ENCODE measurements at regions not wholly inside any gene's neighbourhood (a gene's known extent, or its start where the extent isn't known, plus 50 kb on each side); places are given as distances from the start of the nearest gene placed in this dataset.
A peak's percentile ranks its signal among the peaks of the same experiment; 100 is the strongest.

GRCh38 chr10:47077941-47078340 lies 166.7 kb downstream of the PTPN20 start:
- H3K14ac ChIP-seq (ENCODE audit: low read length): no peak overlapping the region
- no CpG with 5 or more reads among the region's 8 CpGs for WGBS (ENCODE audit: extremely low coverage, insufficient coverage, insufficient read length)
- H4K12ac ChIP-seq (ENCODE audit: low read depth, low read length): no peak overlapping the region
- no peak overlapping the region for H3K9ac ChIP-seq (ENCODE audit: low read length)
- peaks cover 7% of the 10 kb centered on the region for H3K9me3 ChIP-seq (ENCODE audit: insufficient read depth, low read depth, low read length)
- H2BK120ac ChIP-seq (ENCODE audit: insufficient read depth, low read length, poor library complexity): no peak overlapping the region
- peaks cover 0 to 4% of the 10 kb centered on the region in 2 experiments for H3K4me1 ChIP-seq (ENCODE audit: control insufficient read depth in 1 of 2, insufficient read depth in 2 of 2, low read length in 2 of 2)
- H3K79me2 ChIP-seq (ENCODE audit: control insufficient read depth, insufficient read depth, low read length, poor library complexity): no peaks in the 10 kb centered on the region
- H2BK12ac ChIP-seq (ENCODE audit: low read length): no peak overlapping the region
- H2AFZ ChIP-seq (ENCODE audit: insufficient read depth, low read length, poor library complexity): no peak overlapping the region
- H2AK5ac ChIP-seq (ENCODE audit: low read length): no peak overlapping the region
- no peaks in the 10 kb centered on the region for H3K79me1 ChIP-seq (ENCODE audit: low read length)
- no peak overlapping the region for H3K27ac ChIP-seq (ENCODE audit: low read depth, low read length)
- H3K23ac ChIP-seq (ENCODE audit: low read length): no peak overlapping the region
- H3K36me3 ChIP-seq (ENCODE audit: control insufficient read depth in 1 of 2, insufficient read depth in 2 of 2, low read length in 2 of 2): no peaks in the 10 kb centered on the region
- no peak overlapping the region for H4K8ac ChIP-seq (ENCODE audit: low read depth, low read length)
- H2BK5ac ChIP-seq (ENCODE audit: low read depth, low read length, poor library complexity): no peak overlapping the region
- H3K27me3 ChIP-seq (ENCODE audit: insufficient read depth, low read length): no peaks in the 10 kb centered on the region
- no peak overlapping the region for H3K18ac ChIP-seq (ENCODE audit: low read length)
- H3K4me2 ChIP-seq (ENCODE audit: low read length): no peak overlapping the region
- no peak overlapping the region for H4K91ac ChIP-seq (ENCODE audit: low read depth, low read length)
- no peak overlapping the region for H3K4ac ChIP-seq (ENCODE audit: low read depth, low read length)
- no peak overlapping the region for H3K4me3 ChIP-seq (ENCODE audit: low read depth, low read length)
- no peak for DNase-seq

DNA sequence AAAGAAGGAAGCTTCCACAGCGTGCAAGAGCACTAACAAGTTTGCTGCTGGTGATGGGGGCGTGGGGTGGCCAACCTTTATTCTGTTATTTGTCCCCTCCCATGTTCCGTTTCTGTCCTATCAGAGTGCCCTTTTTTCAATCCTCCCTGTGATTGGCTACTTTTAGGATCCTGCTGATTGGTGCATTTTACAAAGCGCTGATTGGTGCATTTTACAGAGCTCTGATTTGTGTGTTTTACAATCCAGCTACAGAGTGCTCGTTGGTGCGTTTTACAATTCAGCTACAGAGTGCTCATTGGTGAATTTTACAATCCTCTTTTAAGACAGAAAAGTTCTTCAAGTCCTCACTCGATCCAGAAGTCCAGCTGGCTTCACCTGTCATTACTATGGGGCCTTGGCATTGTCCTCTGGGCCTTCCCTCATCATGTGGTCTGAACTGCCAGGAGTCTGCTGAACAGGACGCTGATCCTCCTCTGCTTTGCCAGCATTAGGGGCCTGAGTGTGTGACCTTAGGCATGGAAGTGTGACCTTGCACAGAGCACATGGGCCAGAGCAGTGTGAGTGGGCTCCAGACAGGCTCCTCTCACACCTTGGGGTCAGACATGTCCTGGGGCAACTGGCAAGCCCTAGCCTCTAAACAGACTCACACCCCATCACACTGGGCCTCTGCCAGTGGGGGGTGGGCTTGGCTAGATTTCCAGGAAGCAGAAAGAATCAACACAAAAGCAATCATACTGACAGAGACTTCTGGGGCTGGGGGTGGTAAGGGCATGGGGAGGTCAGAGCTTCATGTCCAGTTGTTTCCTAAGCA lies 167.4 kb downstream of the PTPN20 start:
- H3K79me1 ChIP-seq (ENCODE audit: low read length): no peaks in the 10 kb centered on the region
- peaks cover 7% of the 10 kb centered on the region for H3K9me3 ChIP-seq (ENCODE audit: insufficient read depth, low read depth, low read length)
- H3K79me2 ChIP-seq (ENCODE audit: control insufficient read depth, insufficient read depth, low read length, poor library complexity): no peaks in the 10 kb centered on the region
- no peak overlapping the region for H2AFZ ChIP-seq (ENCODE audit: insufficient read depth, low read length, poor library complexity)
- no peak for DNase-seq
- H4K8ac ChIP-seq (ENCODE audit: low read depth, low read length): no peak overlapping the region
- H3K4me3 ChIP-seq (ENCODE audit: low read depth, low read length): no peak overlapping the region
- H3K4me2 ChIP-seq (ENCODE audit: low read length): peak overlapping the region; percentile 17
- peaks cover 0 to 4% of the 10 kb centered on the region in 2 experiments for H3K4me1 ChIP-seq (ENCODE audit: control insufficient read depth in 1 of 2, insufficient read depth in 2 of 2, low read length in 2 of 2)
- H3K36me3 ChIP-seq (ENCODE audit: control insufficient read depth in 1 of 2, insufficient read depth in 2 of 2, low read length in 2 of 2): no peaks in the 10 kb centered on the region
- H3K18ac ChIP-seq (ENCODE audit: low read length): no peak overlapping the region
- no peak overlapping the region for H3K4ac ChIP-seq (ENCODE audit: low read depth, low read length)
- H3K14ac ChIP-seq (ENCODE audit: low read length): no peak overlapping the region
- no peak overlapping the region for H2AK5ac ChIP-seq (ENCODE audit: low read length)
- WGBS (ENCODE audit: extremely low coverage, insufficient coverage, insufficient read length): no CpG with 5 or more reads among the region's 8 CpGs
- no peak overlapping the region for H3K23ac ChIP-seq (ENCODE audit: low read length)
- H2BK12ac ChIP-seq (ENCODE audit: low read length): no peak overlapping the region
- H3K27me3 ChIP-seq (ENCODE audit: insufficient read depth, low read length): no peaks in the 10 kb centered on the region
- peak overlapping the region; percentile 42 for H3K9ac ChIP-seq (ENCODE audit: low read length)
- no peak overlapping the region for H4K91ac ChIP-seq (ENCODE audit: low read depth, low read length)
- no peak overlapping the region for H2BK5ac ChIP-seq (ENCODE audit: low read depth, low read length, poor library complexity)
- H3K27ac ChIP-seq (ENCODE audit: low read depth, low read length): no peak overlapping the region
- H4K12ac ChIP-seq (ENCODE audit: low read depth, low read length): no peak overlapping the region
- no peak overlapping the region for H2BK120ac ChIP-seq (ENCODE audit: insufficient read depth, low read length, poor library complexity)

DNA sequence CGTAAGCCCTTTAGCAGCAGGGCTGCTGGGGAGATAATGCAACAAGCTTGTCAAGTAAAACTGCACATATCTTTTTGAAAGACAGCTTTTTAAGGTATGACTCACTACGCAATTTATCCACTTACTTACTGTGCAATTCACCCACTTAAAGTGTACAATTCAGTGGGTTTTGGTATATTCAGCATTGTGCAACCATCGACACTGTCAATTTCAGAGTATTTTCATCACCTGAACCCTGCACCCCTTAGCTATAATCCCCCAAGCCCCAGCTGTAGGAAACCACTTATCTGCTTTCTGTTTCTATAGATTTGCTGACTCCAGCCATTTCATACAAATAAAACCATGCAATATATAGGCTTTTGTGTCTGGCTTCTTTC lies 168.0 kb downstream of the PTPN20 start:
- no peak overlapping the region for H3K14ac ChIP-seq (ENCODE audit: low read length)
- no peak overlapping the region for H3K18ac ChIP-seq (ENCODE audit: low read length)
- WGBS (ENCODE audit: extremely low coverage, insufficient coverage, insufficient read length): no CpG with 5 or more reads among the region's 3 CpGs
- peaks cover 7% of the 10 kb centered on the region for H3K9me3 ChIP-seq (ENCODE audit: insufficient read depth, low read depth, low read length)
- no peak overlapping the region for H2AFZ ChIP-seq (ENCODE audit: insufficient read depth, low read length, poor library complexity)
- no peaks in the 10 kb centered on the region for H3K79me1 ChIP-seq (ENCODE audit: low read length)
- H4K8ac ChIP-seq (ENCODE audit: low read depth, low read length): no peak overlapping the region
- no peaks in the 10 kb centered on the region for H3K27me3 ChIP-seq (ENCODE audit: insufficient read depth, low read length)
- H3K27ac ChIP-seq (ENCODE audit: low read depth, low read length): no peak overlapping the region
- no peak overlapping the region for H4K12ac ChIP-seq (ENCODE audit: low read depth, low read length)
- no peak overlapping the region for H2BK120ac ChIP-seq (ENCODE audit: insufficient read depth, low read length, poor library complexity)
- no peak overlapping the region for H2BK5ac ChIP-seq (ENCODE audit: low read depth, low read length, poor library complexity)
- no peak overlapping the region for H3K4me3 ChIP-seq (ENCODE audit: low read depth, low read length)
- DNase-seq: peak; percentile 41 to 64
- H2AK5ac ChIP-seq (ENCODE audit: low read length): no peak overlapping the region
- H3K23ac ChIP-seq (ENCODE audit: low read length): no peak overlapping the region
- no peak overlapping the region for H4K91ac ChIP-seq (ENCODE audit: low read depth, low read length)
- no peak overlapping the region for H2BK12ac ChIP-seq (ENCODE audit: low read length)
- peaks cover 0 to 4% of the 10 kb centered on the region in 2 experiments for H3K4me1 ChIP-seq (ENCODE audit: control insufficient read depth in 1 of 2, insufficient read depth in 2 of 2, low read length in 2 of 2)
- no peaks in the 10 kb centered on the region for H3K36me3 ChIP-seq (ENCODE audit: control insufficient read depth in 1 of 2, insufficient read depth in 2 of 2, low read length in 2 of 2)
- no peak overlapping the region for H3K4ac ChIP-seq (ENCODE audit: low read depth, low read length)
- H3K9ac ChIP-seq (ENCODE audit: low read length): no peak overlapping the region
- H3K79me2 ChIP-seq (ENCODE audit: control insufficient read depth, insufficient read depth, low read length, poor library complexity): no peaks in the 10 kb centered on the region
- H3K4me2 ChIP-seq (ENCODE audit: low read length): no peak overlapping the region

GRCh38 chr10:47081264-47081663 lies 170.0 kb downstream of the PTPN20 start:
- H3K4me1 ChIP-seq (ENCODE audit: control insufficient read depth in 1 of 2, insufficient read depth in 2 of 2, low read length in 2 of 2): peaks cover 0 to 4% of the 10 kb centered on the region in 2 experiments
- no CpG with 5 or more reads among the region's 4 CpGs for WGBS (ENCODE audit: extremely low coverage, insufficient coverage, insufficient read length)
- no peak overlapping the region for H4K12ac ChIP-seq (ENCODE audit: low read depth, low read length)
- H3K79me2 ChIP-seq (ENCODE audit: control insufficient read depth, insufficient read depth, low read length, poor library complexity): no peaks in the 10 kb centered on the region
- no peak overlapping the region for H4K91ac ChIP-seq (ENCODE audit: low read depth, low read length)
- H2BK120ac ChIP-seq (ENCODE audit: insufficient read depth, low read length, poor library complexity): no peak overlapping the region
- H3K36me3 ChIP-seq (ENCODE audit: control insufficient read depth in 1 of 2, insufficient read depth in 2 of 2, low read length in 2 of 2): no peaks in the 10 kb centered on the region
- no peak overlapping the region for H3K18ac ChIP-seq (ENCODE audit: low read length)
- no peak overlapping the region for H3K27ac ChIP-seq (ENCODE audit: low read depth, low read length)
- H4K8ac ChIP-seq (ENCODE audit: low read depth, low read length): no peak overlapping the region
- no peak overlapping the region for H3K9ac ChIP-seq (ENCODE audit: low read length)
- no peaks in the 10 kb centered on the region for H3K27me3 ChIP-seq (ENCODE audit: insufficient read depth, low read length)
- no peak overlapping the region for H2BK12ac ChIP-seq (ENCODE audit: low read length)
- no peak overlapping the region for H3K4me3 ChIP-seq (ENCODE audit: low read depth, low read length)
- H3K9me3 ChIP-seq (ENCODE audit: insufficient read depth, low read depth, low read length): peaks cover 7% of the 10 kb centered on the region
- no peak overlapping the region for H3K23ac ChIP-seq (ENCODE audit: low read length)
- H3K4me2 ChIP-seq (ENCODE audit: low read length): no peak overlapping the region
- no peak overlapping the region for H2AFZ ChIP-seq (ENCODE audit: insufficient read depth, low read length, poor library complexity)
- no peak overlapping the region for H3K14ac ChIP-seq (ENCODE audit: low read length)
- H3K4ac ChIP-seq (ENCODE audit: low read depth, low read length): no peak overlapping the region
- DNase-seq: no peak
- H2BK5ac ChIP-seq (ENCODE audit: low read depth, low read length, poor library complexity): no peak overlapping the region
- no peaks in the 10 kb centered on the region for H3K79me1 ChIP-seq (ENCODE audit: low read length)
- no peak overlapping the region for H2AK5ac ChIP-seq (ENCODE audit: low read length)
